ENCODE measurements at regions not wholly inside any gene's neighbourhood (a gene's known extent, or its start where the extent isn't known, plus 50 kb on each side); places are given as distances from the start of the nearest gene placed in this dataset.

DNA sequence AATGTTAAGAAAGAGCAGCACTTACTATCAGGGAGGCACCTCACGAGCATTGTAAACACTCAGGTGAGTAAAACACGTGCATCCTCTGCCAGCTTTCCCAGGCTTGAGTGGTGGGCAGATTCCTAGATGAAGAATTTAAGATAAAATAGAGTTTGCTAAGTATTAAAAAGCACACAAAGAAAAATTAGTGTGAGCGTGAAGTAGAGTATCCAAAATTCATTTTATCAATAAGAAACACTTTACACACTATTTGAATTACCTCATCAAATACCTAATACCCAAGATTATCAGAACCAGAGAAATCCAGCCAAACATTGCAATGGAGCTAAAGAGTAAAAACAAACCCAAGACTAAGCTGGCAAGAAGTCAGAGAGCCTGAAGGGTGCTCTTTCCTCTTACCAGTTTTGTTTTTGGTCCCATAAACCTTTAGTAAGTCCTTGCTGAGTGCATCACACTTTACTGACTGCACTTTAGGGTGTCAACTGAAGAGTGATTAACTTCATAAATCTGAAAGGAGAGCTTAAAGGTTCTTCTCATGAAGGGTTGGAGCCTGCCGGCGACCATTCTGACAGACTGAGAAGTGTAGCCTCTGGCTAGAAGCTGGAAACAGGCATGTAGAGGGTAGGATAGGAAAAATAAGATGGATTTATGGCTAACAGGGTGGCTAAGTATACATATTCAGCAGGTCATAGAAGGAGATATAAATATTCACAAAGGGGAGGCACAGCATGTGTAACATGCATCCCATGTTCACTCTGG lies 151.1 kb downstream of the SLC7A11 start:
- no peaks in the 10 kb centered on the region for H3K9me3 ChIP-seq (ENCODE audit: control insufficient read depth, insufficient read depth, low read length)
- H3K36me3 ChIP-seq (ENCODE audit: insufficient read depth, low read length): no peaks in the 10 kb centered on the region; the same call in 1 of the 2 replicates
- no peaks in the 10 kb centered on the region; the same call in 1 of the 2 replicates for H3K4me1 ChIP-seq (ENCODE audit: insufficient read depth, low read length)
- no peak overlapping the region for H3K9ac ChIP-seq (ENCODE audit: low read depth, low read length)

DNA sequence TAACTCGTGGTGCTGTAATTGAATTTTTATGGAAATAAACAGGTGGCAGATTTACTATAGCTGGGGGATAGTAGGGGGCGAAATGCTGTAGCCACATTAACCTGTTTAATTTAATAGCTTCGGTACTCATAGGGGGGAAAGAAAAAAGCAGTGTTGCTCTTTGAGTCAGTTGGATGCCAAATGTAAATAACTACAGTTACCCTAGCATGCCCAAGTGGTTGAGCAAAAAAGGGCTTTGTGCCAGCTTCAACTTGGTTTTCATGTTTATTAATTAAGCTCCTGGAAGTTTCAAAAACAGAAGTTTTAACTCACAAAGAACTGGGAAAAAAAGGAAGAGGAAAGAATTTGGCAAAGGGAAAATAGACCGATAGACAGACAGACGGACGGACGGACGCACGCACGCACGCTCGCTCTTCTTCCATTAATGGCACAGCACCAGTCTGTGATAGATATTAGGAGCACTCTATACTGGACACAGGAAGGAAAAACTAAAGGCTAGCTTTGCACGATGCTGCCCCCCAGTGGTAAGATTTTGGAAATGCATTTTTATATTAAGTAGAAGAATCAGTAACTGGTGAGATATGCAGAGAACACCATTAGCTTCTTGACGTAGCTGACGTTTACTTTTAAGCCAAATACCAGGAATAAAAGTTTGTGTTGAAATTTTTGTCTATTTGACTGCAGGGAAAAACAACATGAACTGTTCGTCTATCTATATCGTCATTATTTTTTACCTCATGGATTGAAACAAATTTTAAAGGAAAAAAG lies 151.8 kb downstream of the SLC7A11 start:
- no peaks in the 10 kb centered on the region; the same call in 1 of the 2 replicates for H3K36me3 ChIP-seq (ENCODE audit: insufficient read depth, low read length)

DNA sequence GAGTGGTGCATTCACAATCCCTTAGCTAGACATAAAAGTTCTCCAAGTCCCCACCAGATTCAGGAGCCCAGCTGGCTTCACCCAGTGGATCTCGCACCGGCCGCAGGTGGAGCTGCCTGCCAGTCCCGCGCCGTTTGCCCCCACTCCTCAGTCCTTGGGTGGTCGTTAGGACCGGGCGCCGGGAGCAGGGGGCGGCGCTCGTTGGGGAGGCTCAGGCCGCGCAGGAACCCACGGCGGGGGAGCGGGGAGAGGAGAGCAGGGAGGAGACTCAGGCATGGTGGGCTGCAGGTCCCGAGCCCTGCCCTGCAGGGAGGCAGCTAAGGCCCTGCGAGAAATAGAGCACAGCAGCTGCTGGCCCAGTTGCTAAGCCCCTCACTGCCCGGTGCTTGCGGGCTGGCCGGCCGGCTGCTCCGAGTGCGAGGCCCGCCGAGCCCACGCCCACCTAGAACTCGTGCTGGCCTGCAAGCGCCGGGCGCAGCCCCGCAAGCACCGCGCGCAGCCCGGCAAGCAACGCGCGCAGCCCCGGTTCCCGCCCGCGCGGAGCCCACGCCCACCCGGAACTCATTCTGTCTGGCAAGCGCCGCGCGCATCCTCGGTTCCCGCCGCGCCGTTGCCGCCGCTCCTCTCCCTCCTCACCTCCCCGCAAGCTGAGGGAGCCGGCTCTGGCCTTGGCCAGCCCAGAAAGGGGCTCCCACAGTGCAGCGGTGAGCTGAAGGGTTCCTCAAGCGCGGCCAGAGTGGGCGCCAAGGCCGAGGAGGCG lies 153.5 kb downstream of the SLC7A11 start:
- H3K9ac ChIP-seq (ENCODE audit: low read depth, low read length): no peak overlapping the region
- no peaks in the 10 kb centered on the region for H3K9me3 ChIP-seq (ENCODE audit: control insufficient read depth, insufficient read depth, low read length)
- no peaks in the 10 kb centered on the region; the same call in 1 of the 2 replicates for H3K4me1 ChIP-seq (ENCODE audit: insufficient read depth, low read length)
- H3K36me3 ChIP-seq (ENCODE audit: insufficient read depth, low read length): no peaks in the 10 kb centered on the region

More for the DNA sequence above, 151.8 kb downstream of the SLC7A11 start:
- no peaks in the 10 kb centered on the region for H3K9me3 ChIP-seq (ENCODE audit: control insufficient read depth, insufficient read depth, low read length)
- H3K9ac ChIP-seq (ENCODE audit: low read depth, low read length): no peak overlapping the region
- no peaks in the 10 kb centered on the region; the same call in 1 of the 2 replicates for H3K4me1 ChIP-seq (ENCODE audit: insufficient read depth, low read length)

DNA sequence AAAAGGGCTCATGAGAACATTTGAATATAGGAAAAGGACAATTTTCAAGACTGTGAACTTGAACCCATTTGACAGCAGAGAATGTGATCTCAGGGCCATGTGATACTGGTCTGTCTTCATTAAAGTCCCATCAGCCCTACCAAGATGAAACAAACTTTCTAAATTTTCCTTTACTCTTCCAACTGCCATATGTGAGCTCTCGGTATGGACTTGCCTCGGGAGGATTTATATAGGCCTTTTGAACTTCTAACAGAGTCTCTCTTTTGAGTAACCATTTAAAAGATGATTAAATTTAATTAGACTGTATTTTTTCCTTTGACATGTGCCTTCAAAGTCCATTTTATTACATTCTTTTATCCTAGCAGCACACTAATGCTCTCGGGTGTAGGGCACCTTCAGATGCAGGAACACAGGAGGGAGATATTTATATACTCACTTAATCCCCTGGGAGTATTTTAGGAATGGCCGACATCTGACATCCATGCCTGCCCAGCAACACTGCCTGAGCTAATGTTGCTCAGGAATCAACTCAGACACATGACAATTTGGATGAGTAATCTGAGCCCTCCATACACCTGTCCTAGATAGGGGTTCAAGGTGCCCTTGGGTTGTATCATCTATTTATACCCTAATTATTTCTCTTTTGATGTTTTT lies 155.0 kb downstream of the SLC7A11 start:
- no peak overlapping the region for H3K9ac ChIP-seq (ENCODE audit: low read depth, low read length)
- no peaks in the 10 kb centered on the region; the same call in 1 of the 2 replicates for H3K4me1 ChIP-seq (ENCODE audit: insufficient read depth, low read length)
- no peaks in the 10 kb centered on the region for H3K36me3 ChIP-seq (ENCODE audit: insufficient read depth, low read length)
- no peaks in the 10 kb centered on the region for H3K9me3 ChIP-seq (ENCODE audit: control insufficient read depth, insufficient read depth, low read length)

- Histone ChIP-seq H3K9me3 (ENCODE audit: control insufficient read depth, insufficient read depth, low read length) (no peaks in the 10 kb centered on the region), H3K9ac (ENCODE audit: low read depth, low read length) (no peak overlapping the region), H3K4me1 (ENCODE audit: insufficient read depth, low read length) (no peaks in the 10 kb centered on the region; the same call in 1 of the 2 replicates), H3K36me3 (ENCODE audit: insufficient read depth, low read length) (no peaks in the 10 kb centered on the region)
Measured at GRCh38 chr4:138086611-138087041, 155.5 kb downstream of the SLC7A11 start.

GRCh38 chr4:138085736-138086305 lies 156.3 kb downstream of the SLC7A11 start:
- Histone ChIP-seq H3K9ac (ENCODE audit: low read depth, low read length) (no peak overlapping the region), H3K9me3 (ENCODE audit: control insufficient read depth, insufficient read depth, low read length) (no peaks in the 10 kb centered on the region), H3K4me1 (ENCODE audit: insufficient read depth, low read length) (no peaks in the 10 kb centered on the region), H3K36me3 (ENCODE audit: insufficient read depth, low read length) (no peaks in the 10 kb centered on the region)

DNA sequence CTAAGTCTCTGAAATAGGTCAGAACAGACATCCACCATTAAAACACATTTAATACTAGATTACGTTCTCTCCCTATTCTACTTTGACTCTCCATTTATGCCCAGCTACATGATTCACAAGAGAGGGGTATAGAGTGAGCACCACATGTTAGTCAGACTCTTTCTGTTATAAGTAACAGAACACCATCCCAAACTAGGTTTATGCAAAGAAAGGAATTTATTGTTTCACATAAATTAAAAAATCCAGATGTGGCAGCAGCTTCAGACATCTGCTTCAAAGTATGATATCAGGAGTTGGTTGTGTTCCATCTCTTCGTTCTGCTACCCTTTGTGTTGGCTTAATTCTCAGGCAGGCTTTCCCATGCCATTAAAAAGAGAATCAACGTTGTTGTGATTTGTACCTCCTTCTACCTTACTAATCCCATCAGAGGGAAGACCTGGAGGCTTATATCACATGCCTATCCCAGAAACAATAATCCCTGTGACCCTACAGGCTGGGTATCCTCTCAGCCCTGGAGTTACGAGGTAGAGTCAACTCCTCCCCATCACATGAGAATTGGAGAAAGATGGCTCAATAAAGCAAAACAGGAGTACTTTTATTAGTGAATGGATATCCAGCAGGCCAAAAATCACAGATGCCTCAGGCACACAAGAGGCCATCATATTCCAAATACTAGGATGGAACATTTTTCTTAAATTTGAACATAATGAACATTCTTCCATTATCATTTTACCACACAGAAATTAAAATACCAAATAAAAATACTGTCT lies 163.2 kb downstream of the SLC7A11 start:
- H3K36me3 ChIP-seq (ENCODE audit: insufficient read depth, low read length): no peaks in the 10 kb centered on the region
- H3K9me3 ChIP-seq (ENCODE audit: control insufficient read depth, insufficient read depth, low read length): no peaks in the 10 kb centered on the region
- no peaks in the 10 kb centered on the region for H3K4me1 ChIP-seq (ENCODE audit: insufficient read depth, low read length)
- H3K9ac ChIP-seq (ENCODE audit: low read depth, low read length): no peak overlapping the region

GRCh38 chr4:138078253-138078652 lies 163.9 kb downstream of the SLC7A11 start:
- Histone ChIP-seq H3K9me3 (ENCODE audit: control insufficient read depth, insufficient read depth, low read length) (no peaks in the 10 kb centered on the region), H3K9ac (ENCODE audit: low read depth, low read length) (no peak overlapping the region), H3K4me1 (ENCODE audit: insufficient read depth, low read length) (no peaks in the 10 kb centered on the region), H3K36me3 (ENCODE audit: insufficient read depth, low read length) (no peaks in the 10 kb centered on the region)

GRCh38 chr4:138076561-138076960 lies 165.6 kb downstream of the SLC7A11 start:
- H3K36me3 ChIP-seq (ENCODE audit: insufficient read depth, low read length): no peaks in the 10 kb centered on the region
- H3K4me1 ChIP-seq (ENCODE audit: insufficient read depth, low read length): no peaks in the 10 kb centered on the region
- H3K9me3 ChIP-seq (ENCODE audit: control insufficient read depth, insufficient read depth, low read length): no peaks in the 10 kb centered on the region
- H3K9ac ChIP-seq (ENCODE audit: low read depth, low read length): no peak overlapping the region

GRCh38 chr4:138070816-138071215 lies 171.3 kb downstream of the SLC7A11 start:
- Histone ChIP-seq H3K36me3 (ENCODE audit: insufficient read depth, low read length) (no peaks in the 10 kb centered on the region), H3K9me3 (ENCODE audit: control insufficient read depth, insufficient read depth, low read length) (no peaks in the 10 kb centered on the region), H3K9ac (ENCODE audit: low read depth, low read length) (no peak overlapping the region), H3K4me1 (ENCODE audit: insufficient read depth, low read length) (no peaks in the 10 kb centered on the region)

DNA sequence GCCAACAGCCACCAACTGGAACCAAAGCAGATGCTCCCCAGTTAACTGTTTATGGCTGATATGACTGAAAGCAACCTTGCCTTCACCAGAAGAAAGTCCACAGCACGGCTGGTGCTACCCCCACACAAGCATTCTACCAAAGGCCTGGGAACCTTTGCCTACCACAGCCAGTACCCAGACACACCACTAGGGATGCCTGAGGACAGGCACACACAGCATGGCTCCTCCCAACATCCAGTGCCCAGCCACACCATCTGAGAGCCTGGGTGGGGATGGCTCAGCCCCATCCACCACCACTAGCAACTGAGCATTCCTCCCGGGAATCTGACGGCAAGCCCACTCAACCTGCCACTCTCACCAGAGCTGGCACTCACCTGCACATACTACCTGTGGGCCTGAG lies 178.6 kb downstream of the SLC7A11 start:
- no peaks in the 10 kb centered on the region for H3K4me1 ChIP-seq (ENCODE audit: insufficient read depth, low read length)
- no peak overlapping the region for H3K9ac ChIP-seq (ENCODE audit: low read depth, low read length)
- no peaks in the 10 kb centered on the region for H3K9me3 ChIP-seq (ENCODE audit: control insufficient read depth, insufficient read depth, low read length)
- H3K36me3 ChIP-seq (ENCODE audit: insufficient read depth, low read length): no peaks in the 10 kb centered on the region

- Histone ChIP-seq H3K4me1 (ENCODE audit: insufficient read depth, low read length) (no peaks in the 10 kb centered on the region), H3K36me3 (ENCODE audit: insufficient read depth, low read length) (no peaks in the 10 kb centered on the region), H3K9ac (ENCODE audit: low read depth, low read length) (no peak overlapping the region), H3K9me3 (ENCODE audit: control insufficient read depth, insufficient read depth, low read length) (no peaks in the 10 kb centered on the region)
Measured at GRCh38 chr4:138062929-138063328, 179.2 kb downstream of the SLC7A11 start.

DNA sequence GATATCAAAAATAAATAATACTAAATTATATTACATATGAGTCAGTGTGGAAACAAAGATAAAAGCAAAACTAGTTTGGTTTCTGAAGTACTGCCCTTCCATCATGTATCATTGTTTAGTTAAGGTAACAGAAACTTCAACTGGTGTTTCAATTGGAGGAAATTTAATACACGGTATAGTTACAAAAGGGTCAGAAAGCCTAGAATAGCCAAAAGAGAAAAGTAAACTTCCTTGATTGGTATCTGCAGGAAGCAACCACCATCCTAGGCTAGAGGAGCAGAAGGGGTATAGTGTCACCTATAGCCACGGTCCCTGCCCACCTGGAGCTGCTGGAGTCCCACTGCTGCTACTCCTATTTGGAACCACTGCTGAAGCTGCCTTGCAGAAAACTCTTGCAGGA lies 185.6 kb downstream of the SLC7A11 start:
- Histone ChIP-seq H3K36me3 (ENCODE audit: insufficient read depth, low read length) (no peaks in the 10 kb centered on the region), H3K4me1 (ENCODE audit: insufficient read depth, low read length) (no peaks in the 10 kb centered on the region; the same call in 1 of the 2 replicates), H3K9ac (ENCODE audit: low read depth, low read length) (no peak overlapping the region), H3K9me3 (ENCODE audit: control insufficient read depth, insufficient read depth, low read length) (no peaks in the 10 kb centered on the region)

Measured in ES-I3 (cell line).